Right cardiac atrium (tissue), 5 donors: ENCODE measurements at regions not wholly inside any gene's neighbourhood (a gene's known extent, or its start where the extent isn't known, plus 50 kb on each side); places are given as distances from the start of the nearest gene placed in this dataset.
"Not testable (repeated sequence)": the region's sequence is repeated elsewhere in the genome, so short reads cannot be mapped to it uniquely, and the experiment has no call there.

ENCODE experiments used
- ATAC-seq, 2 donors: fragments of 200-7000 bp; cut with Tn5 transposase; one replicate each; pipeline versions ENCODE4 v1.8.0 to v1.9.1; 2020; ENCODE audit warnings: moderate library complexity in 2 of 2, mild to moderate bottlenecking in 1 of 2
- DNase-seq, 3 donors: peaks; one replicate each; pipeline ENCODE4 v3.0.0-alpha.2; 2020
- H3K27ac ChIP-seq: one replicate; pipeline ENCODE4 v1.5.1; 2013; ENCODE audit warnings: mild to moderate bottlenecking, low read length, control low read depth, moderate library complexity
- H3K27me3 ChIP-seq: one replicate; pipeline ENCODE4 v1.6.1; 2013; ENCODE audit not compliant: control insufficient read depth, insufficient read depth
- H3K4me1 ChIP-seq: one replicate; pipeline ENCODE4 v1.6.1; 2013; ENCODE audit warnings: low read length; ENCODE audit not compliant: control insufficient read depth, insufficient read depth
- H3K4me3 ChIP-seq: one replicate; pipeline ENCODE4 v1.5.1; 2013; ENCODE audit warnings: low read length, control low read depth
- H3K9me3 ChIP-seq: one replicate; pipeline ENCODE4 v1.6.1; 2013; ENCODE audit warnings: low read length; ENCODE audit not compliant: control insufficient read depth
- WGBS: extraction: QIAGEN DNeasy Blood & Tissue Kit; methylation state at CpG from one replicate; pipeline ENCODE4 v1.1.7; 2013; 5-methylcytosine and 5-hydroxymethylcytosine counted together
- intact Hi-C, 4 donors: fragments of 100-400 bp; cut with DNase I; formaldehyde crosslinking; loops; one replicate each; pipeline versions ENCODE4 v1.11.0 to v1.14.0; 2022 to 2023
- donor health status: healthy with polysubstance abuse.
- donor health status: DM: no; HTN: yes; CAD: no.
- donor health status: DM: no; HTN: no; CAD: no.
- donor health status: DM: no; HTN: yes; CAD: no; lungs with severe emphysema.
- donor health status: DM: yes; HTN: yes; CAD: no.

GRCh38 chrX:65821721-65822496 lies 154.5 kb downstream of the MSN start:
- ATAC-seq (peak; percentile 54 to 79), DNase-seq (peak; percentile 27 to 73 (median 64))
- H3K4me3 ChIP-seq = peak overlapping the region; percentile 8
- H3K9me3 ChIP-seq = no peaks in the 10 kb centered on the region
- H3K4me1 ChIP-seq = no peaks in the 10 kb centered on the region
- 3% methylated on average over 48 of the region's 48 CpGs for WGBS
- H3K27me3 ChIP-seq = no peaks in the 10 kb centered on the region
- intact Hi-C loops = no loop called here
- no peak overlapping the region for H3K27ac ChIP-seq

- H3K27me3 ChIP-seq, H3K27ac ChIP-seq, H3K4me3 ChIP-seq, DNase-seq, H3K4me1 ChIP-seq, intact Hi-C loops, H3K9me3 ChIP-seq, ATAC-seq: not testable (repeated sequence)
- 96% methylated on average over 1 of the region's 1 CpG for WGBS
Observed at GRCh38 chrX:65819983-65820382, 152.5 kb downstream of the MSN start.

- Histone ChIP-seq H3K27me3 (no peaks in the 10 kb centered on the region), H3K4me3 (no peak overlapping the region), H3K9me3 (no peaks in the 10 kb centered on the region), H3K27ac (no peak overlapping the region), H3K4me1 (no peaks in the 10 kb centered on the region)
- ATAC-seq = no peak
- 77% methylated on average over 1 of the region's 1 CpG for WGBS
- DNase-seq = no peak
- intact Hi-C loops = no loop called here
Observed at GRCh38 chrX:65813245-65813644, 145.8 kb downstream of the MSN start.

GRCh38 chrX:65811558-65812228 lies 144.2 kb downstream of the MSN start:
- Histone ChIP-seq H3K4me3 (no peak overlapping the region), H3K27ac (no peak overlapping the region), H3K9me3 (no peaks in the 10 kb centered on the region), H3K27me3 (no peaks in the 10 kb centered on the region), H3K4me1 (no peaks in the 10 kb centered on the region)
- DNase-seq (no peak), ATAC-seq (no peak)
- intact Hi-C loops = no loop called here
